ENCODE measurements at regions not wholly inside any gene's neighbourhood (a gene's known extent, or its start where the extent isn't known, plus 50 kb on each side); places are given as distances from the start of the nearest gene placed in this dataset.

DNA sequence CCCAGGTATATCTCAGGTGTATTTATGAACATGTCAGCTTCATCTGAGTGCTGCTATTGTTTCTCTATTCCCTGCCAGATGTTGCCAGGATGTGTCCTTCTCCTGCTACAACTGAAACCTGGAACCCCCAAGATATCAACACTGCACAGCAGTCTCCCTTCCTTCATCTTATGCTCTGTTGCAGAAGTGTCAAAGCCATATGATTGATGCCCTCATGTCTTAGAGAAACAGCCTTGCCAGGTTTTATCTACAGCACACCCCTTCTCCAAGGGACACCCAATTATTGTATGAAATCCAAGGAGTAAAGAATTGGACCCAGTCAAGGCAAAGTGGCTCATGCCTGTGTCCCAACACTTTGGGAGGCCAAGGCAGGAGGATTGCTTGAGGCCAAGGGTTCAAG, 60.5 kb upstream of the GHITM start:
- H3K4me3 ChIP-seq (ENCODE audit: low read depth, low read length) = no peak overlapping the region
- TF ChIP-seq, protein P1, sequence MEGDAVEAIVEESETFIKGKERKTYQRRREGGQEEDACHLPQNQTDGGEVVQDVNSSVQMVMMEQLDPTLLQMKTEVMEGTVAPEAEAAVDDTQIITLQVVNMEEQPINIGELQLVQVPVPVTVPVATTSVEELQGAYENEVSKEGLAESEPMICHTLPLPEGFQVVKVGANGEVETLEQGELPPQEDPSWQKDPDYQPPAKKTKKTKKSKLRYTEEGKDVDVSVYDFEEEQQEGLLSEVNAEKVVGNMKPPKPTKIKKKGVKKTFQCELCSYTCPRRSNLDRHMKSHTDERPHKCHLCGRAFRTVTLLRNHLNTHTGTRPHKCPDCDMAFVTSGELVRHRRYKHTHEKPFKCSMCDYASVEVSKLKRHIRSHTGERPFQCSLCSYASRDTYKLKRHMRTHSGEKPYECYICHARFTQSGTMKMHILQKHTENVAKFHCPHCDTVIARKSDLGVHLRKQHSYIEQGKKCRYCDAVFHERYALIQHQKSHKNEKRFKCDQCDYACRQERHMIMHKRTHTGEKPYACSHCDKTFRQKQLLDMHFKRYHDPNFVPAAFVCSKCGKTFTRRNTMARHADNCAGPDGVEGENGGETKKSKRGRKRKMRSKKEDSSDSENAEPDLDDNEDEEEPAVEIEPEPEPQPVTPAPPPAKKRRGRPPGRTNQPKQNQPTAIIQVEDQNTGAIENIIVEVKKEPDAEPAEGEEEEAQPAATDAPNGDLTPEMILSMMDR (IDR thresholded peaks at IDR 0.05; ENCODE audit: insufficient read depth, low read depth, low read length, missing control alignments) = no peak
- DNase-seq (ENCODE audit: low read depth) = no peak

DNA sequence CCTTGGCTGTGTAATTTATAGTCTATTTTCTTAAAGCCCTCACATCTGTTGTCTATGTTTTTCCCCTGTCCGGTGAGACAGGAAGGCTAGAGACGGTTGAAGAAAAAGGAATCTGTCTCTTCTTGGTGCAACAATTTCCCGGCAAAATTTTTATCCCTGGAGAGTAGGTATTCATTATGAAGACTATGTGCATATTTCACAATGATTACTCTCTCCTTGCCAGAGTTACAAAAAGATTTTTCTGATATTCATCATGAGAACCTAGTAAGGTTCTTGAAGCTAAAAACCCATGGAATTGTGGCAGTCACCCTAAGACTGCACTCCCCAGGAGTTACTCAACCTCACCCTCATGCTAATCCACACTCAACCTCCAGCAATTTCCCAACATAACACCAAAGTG, 55.0 kb upstream of the GHITM start:
- DNase-seq (ENCODE audit: low read depth) = no peak
- TF ChIP-seq, protein P1 (IDR thresholded peaks at IDR 0.05; ENCODE audit: insufficient read depth, low read depth, low read length, missing control alignments) = no peak
- H3K4me3 ChIP-seq (ENCODE audit: low read depth, low read length) = no peak overlapping the region

DNA sequence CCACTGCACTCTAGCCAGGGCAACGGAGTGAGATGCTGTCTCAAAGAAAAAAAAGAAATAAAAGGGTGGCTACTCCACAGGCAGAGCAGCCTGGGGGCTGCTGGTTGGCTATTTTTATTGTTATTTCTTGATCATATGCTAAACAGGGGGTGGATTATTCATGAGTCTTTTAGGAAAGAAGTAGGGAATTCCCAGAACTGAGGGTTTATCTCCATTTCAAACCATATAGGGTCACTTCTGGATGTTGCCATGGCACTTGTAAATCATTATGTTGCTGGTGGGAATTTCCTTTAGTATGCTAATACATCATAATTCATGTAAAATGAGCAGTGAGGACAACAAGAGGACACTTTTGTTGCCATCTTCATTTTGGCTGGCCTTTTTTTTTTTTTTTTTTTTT, 52.1 kb upstream of the GHITM start:
- no peak overlapping the region for H3K4me3 ChIP-seq (ENCODE audit: low read depth, low read length)
- no peak for DNase-seq (ENCODE audit: low read depth)
- TF ChIP-seq, protein P1 (IDR thresholded peaks at IDR 0.05; ENCODE audit: insufficient read depth, low read depth, low read length, missing control alignments) = no peak

DNA sequence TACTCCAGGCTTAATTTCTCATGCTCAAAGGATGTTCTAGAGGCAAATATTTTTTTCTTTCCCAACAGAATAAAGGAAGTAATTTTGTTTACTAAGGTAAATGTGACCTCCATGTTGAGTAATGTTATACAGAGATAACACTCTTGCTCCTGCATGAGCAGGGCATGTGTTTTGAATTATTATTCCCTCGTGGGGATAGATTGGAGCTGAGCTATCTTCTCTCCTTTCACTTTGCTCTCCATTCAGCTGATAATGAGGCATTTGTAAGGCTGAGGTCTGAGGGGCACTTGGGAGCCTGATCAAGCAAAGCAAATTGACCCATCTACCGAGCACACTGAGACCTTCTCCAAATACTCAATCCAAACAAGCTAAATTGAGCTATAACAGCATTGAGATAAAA, 50.7 kb upstream of the GHITM start:
- no peak overlapping the region for H3K4me3 ChIP-seq (ENCODE audit: low read depth, low read length)
- no peak for DNase-seq (ENCODE audit: low read depth)
- TF ChIP-seq, protein P1 (IDR thresholded peaks at IDR 0.05; ENCODE audit: insufficient read depth, low read depth, low read length, missing control alignments) = no peak

DNA sequence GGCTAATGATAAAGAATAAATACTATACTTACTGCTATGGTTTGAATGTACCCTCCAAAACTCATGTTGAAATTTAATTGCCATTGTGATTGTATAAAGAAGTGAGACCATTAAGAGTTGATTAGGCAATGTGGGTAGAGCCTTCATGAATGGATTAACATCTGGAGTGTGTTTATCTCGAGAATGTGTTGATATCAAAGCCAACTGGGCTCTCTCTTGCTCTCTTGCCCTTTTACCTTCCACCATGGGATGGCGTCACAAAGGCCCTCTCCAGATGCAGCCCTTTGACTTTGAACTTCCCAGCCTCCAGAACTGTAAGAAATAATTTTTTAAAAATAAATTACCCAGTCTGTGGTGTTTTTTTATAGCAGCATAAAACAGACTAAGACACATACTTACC, 50.1 kb upstream of the GHITM start:
- no peak for DNase-seq (ENCODE audit: low read depth)
- TF ChIP-seq, protein P1 (IDR thresholded peaks at IDR 0.05; ENCODE audit: insufficient read depth, low read depth, low read length, missing control alignments) = no peak
- H3K4me3 ChIP-seq (ENCODE audit: low read depth, low read length) = no peak overlapping the region
